ENCODE measurements at regions not wholly inside any gene's neighbourhood (a gene's known extent, or its start where the extent isn't known, plus 50 kb on each side); places are given as distances from the start of the nearest gene placed in this dataset.
"Not testable (repeated sequence)": the region's sequence is repeated elsewhere in the genome, so short reads cannot be mapped to it uniquely, and the experiment has no call there.

DNA sequence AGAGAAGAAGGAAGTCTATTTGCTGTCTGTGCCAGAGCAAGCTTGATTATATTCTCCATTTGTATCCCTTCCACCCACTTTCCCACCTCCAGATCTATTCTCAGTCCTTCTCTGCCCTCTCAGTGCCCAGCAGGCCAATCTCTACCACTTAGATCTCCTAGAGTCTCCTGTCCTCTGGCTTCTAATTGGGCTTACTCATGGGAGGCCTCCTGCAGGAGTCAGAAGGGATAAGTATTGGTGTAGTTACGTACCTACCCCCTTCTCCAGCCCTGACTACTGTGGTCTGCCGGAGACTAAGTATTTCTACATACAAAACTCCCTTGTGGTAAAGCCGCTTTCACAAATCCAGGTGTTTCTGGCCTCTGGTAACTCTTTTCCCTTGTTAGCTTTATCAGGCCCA lies 221.2 kb downstream of the PTGER3 start:
- no peak overlapping the region for H2AFZ ChIP-seq (replicated peaks)
- Mint-ChIP-seq H3K36me3 (no peaks in the 10 kb centered on the region), H3K27me3 (ENCODE audit: insufficient read depth, low read depth) (no peaks in the 10 kb centered on the region), H3K9me3 (no peaks in the 10 kb centered on the region), H3K4me3 (no peak overlapping the region), H3K27ac (no peak overlapping the region), H3K4me1 (no peaks in the 10 kb centered on the region)
- H3K9ac ChIP-seq: no peak overlapping the region
- H3K4me2 ChIP-seq: no peak overlapping the region
- no peaks in the 10 kb centered on the region for H3F3A ChIP-seq (ENCODE audit: low read depth)
- no peak for DNase-seq (ENCODE audit: low spot score)
- H3K9me3 ChIP-seq (ENCODE audit: low read depth): no peaks in the 10 kb centered on the region
- no peaks in the 10 kb centered on the region for H3K4me1 ChIP-seq
- no peaks in the 10 kb centered on the region for H4K20me1 ChIP-seq (ENCODE audit: low read depth)
- H3K27ac ChIP-seq: no peak overlapping the region
- no peaks in the 10 kb centered on the region for H3K79me2 ChIP-seq (ENCODE audit: low read depth)
- TF ChIP-seq EZH2phosphoT487 (IDR thresholded peaks at IDR 0.05): no peak
- no peak overlapping the region for H3K4me3 ChIP-seq
- H3K36me3 ChIP-seq: no peaks in the 10 kb centered on the region
- H3K27me3 ChIP-seq: no peaks in the 10 kb centered on the region

DNA sequence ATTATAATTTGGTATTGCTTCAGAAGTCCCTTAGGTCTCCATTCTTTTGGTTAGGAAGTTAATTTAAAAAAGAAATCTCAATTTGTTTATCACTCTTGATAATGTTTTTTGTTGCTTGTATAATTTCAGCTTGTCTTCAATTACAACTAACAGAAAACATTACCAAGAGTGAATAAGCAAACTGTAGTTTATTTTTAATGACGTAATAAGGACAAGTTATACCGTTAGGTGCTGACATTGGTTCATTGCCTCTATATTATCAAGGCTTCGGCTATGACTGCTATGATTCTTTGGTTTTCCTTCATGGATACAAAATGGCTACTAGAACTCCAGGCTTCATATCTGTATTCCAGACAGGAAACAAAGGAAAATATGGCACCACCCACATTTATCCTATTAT lies 220.6 kb downstream of the PTGER3 start:
- DNase-seq (ENCODE audit: low spot score): no peak
- H3K27ac Mint-ChIP-seq: no peak overlapping the region
- H3K36me3 Mint-ChIP-seq: no peaks in the 10 kb centered on the region
- Histone ChIP-seq H3K36me3 (no peaks in the 10 kb centered on the region), H3K79me2 (ENCODE audit: low read depth) (no peaks in the 10 kb centered on the region), H2AFZ (replicated peaks) (no peak overlapping the region), H3K9me3 (ENCODE audit: low read depth) (no peaks in the 10 kb centered on the region), H3K4me2 (no peak overlapping the region), H3K4me1 (no peaks in the 10 kb centered on the region), H3K9ac (no peak overlapping the region), H3K27me3 (no peaks in the 10 kb centered on the region), H3F3A (ENCODE audit: low read depth) (no peaks in the 10 kb centered on the region), H4K20me1 (ENCODE audit: low read depth) (no peaks in the 10 kb centered on the region), H3K4me3 (no peak overlapping the region), H3K27ac (no peak overlapping the region)
- no peaks in the 10 kb centered on the region for H3K27me3 Mint-ChIP-seq (ENCODE audit: insufficient read depth, low read depth)
- no peak overlapping the region for H3K4me3 Mint-ChIP-seq
- no peak for TF ChIP-seq CTCF (IDR thresholded peaks at IDR 0.05)
- no peak for TF ChIP-seq EZH2phosphoT487 (IDR thresholded peaks at IDR 0.05)
- no peak for TF ChIP-seq EZH2 (IDR thresholded peaks at IDR 0.05)
- no peaks in the 10 kb centered on the region for H3K9me3 Mint-ChIP-seq
- no peaks in the 10 kb centered on the region for H3K4me1 Mint-ChIP-seq

- DNase-seq (ENCODE audit: low spot score): no peak
- no peaks in the 10 kb centered on the region for H3K9me3 Mint-ChIP-seq
- H3K4me1 ChIP-seq: no peaks in the 10 kb centered on the region
- H4K20me1 ChIP-seq (ENCODE audit: low read depth): no peaks in the 10 kb centered on the region
- H3K9ac ChIP-seq: no peak overlapping the region
- H2AFZ ChIP-seq (replicated peaks): no peak overlapping the region
- no peak overlapping the region for H3K4me3 Mint-ChIP-seq
- TF ChIP-seq EZH2 (IDR thresholded peaks at IDR 0.05): no peak
- no peak for TF ChIP-seq CTCF (IDR thresholded peaks at IDR 0.05)
- H3K27ac ChIP-seq: no peak overlapping the region
- no peaks in the 10 kb centered on the region for H3F3A ChIP-seq (ENCODE audit: low read depth)
- no peaks in the 10 kb centered on the region for H3K27me3 ChIP-seq
- no peaks in the 10 kb centered on the region for H3K36me3 ChIP-seq
- no peaks in the 10 kb centered on the region for H3K79me2 ChIP-seq (ENCODE audit: low read depth)
- H3K4me1 Mint-ChIP-seq: no peaks in the 10 kb centered on the region
- no peak overlapping the region for H3K4me2 ChIP-seq
- H3K27me3 Mint-ChIP-seq (ENCODE audit: insufficient read depth, low read depth): no peaks in the 10 kb centered on the region
- H3K27ac Mint-ChIP-seq: no peak overlapping the region
- no peaks in the 10 kb centered on the region for H3K36me3 Mint-ChIP-seq
- H3K9me3 ChIP-seq (ENCODE audit: low read depth): no peaks in the 10 kb centered on the region
- no peak overlapping the region for H3K4me3 ChIP-seq
Measured at GRCh38 chr1:70828177-70828576, 219.4 kb downstream of the PTGER3 start.

GRCh38 chr1:70834365-70834764 lies 213.3 kb downstream of the PTGER3 start:
- not testable (repeated sequence) for H3K9me3 Mint-ChIP-seq, H3K27me3 ChIP-seq

More at GRCh38 chr1:70834365-70834764, 213.3 kb downstream of the PTGER3 start:
- H3K79me2 ChIP-seq (ENCODE audit: low read depth); H4K20me1 ChIP-seq (ENCODE audit: low read depth); H3K36me3 ChIP-seq; H3K27ac Mint-ChIP-seq; H3K4me3 Mint-ChIP-seq; H2AFZ ChIP-seq (replicated peaks); H3K9me3 ChIP-seq (ENCODE audit: low read depth); H3K36me3 Mint-ChIP-seq; H3F3A ChIP-seq (ENCODE audit: low read depth); H3K4me3 ChIP-seq; H3K27me3 Mint-ChIP-seq (ENCODE audit: insufficient read depth, low read depth); H3K4me2 ChIP-seq; DNase-seq (ENCODE audit: low spot score); H3K27ac ChIP-seq; H3K4me1 Mint-ChIP-seq; H3K9ac ChIP-seq; H3K4me1 ChIP-seq: not testable (repeated sequence)
